HCT116 (cell line): ENCODE measurements at regions not wholly inside any gene's neighbourhood (a gene's known extent, or its start where the extent isn't known, plus 50 kb on each side); places are given as distances from the start of the nearest gene placed in this dataset.

Experiments used
- ATAC-seq: fragments of 200-7000 bp; cut with Tn5 transposase; 2 replicates; pipeline ENCODE4 v1.9.1; 2020; ENCODE audit warnings: mild to moderate bottlenecking, moderate library complexity
- BruUV-seq: library from RNA; stranded (reverse); fragments of 400-500 nt; replicated peaks from 2 replicates; lab custom pipeline; 2021; lab: Mats Ljungman, UMichigan
- CTCF ChIA-PET: fragments of 300-600 bp; sonication (Branson Sonifier 250); formaldehyde crosslinking; loops from one replicate; lab custom pipeline; 2021; ENCODE audit warnings: antibody characterized with exemption; lab: Charles Lee
- POLR2A ChIA-PET: fragments of 300-600, 350-600 bp; sonication (Branson Sonifier 250); formaldehyde crosslinking; loops from one replicate; lab custom pipeline; 2021; ENCODE audit warnings: antibody characterized with exemption; lab: Charles Lee
- RAD21 ChIA-PET, 2 experiments: fragments of 300-600 bp; sonication (Branson Sonifier 250); formaldehyde crosslinking; loops; one replicate each; lab custom pipeline; 2023; ENCODE audit warnings: low total read pairs in 2 of 2; ENCODE audit not compliant: uncharacterized antibody in 2 of 2, unreplicated experiment in 2 of 2, low non-redundant PET in 1 of 2; lab: Charles Lee
- DNase-seq: peaks from one replicate; pipeline ENCODE4 v3.0.0-alpha.2; 2010; ENCODE audit warnings: low read depth, low spot score
- H2AFZ ChIP-seq: fragments of 200-600 bp; shearing (Covaris generic), sonication (generic); 2 replicates; pipeline ENCODE4 v1.6.1; 2017; ENCODE audit warnings: low read depth, mixed run types, mixed read lengths, antibody characterized with exemption, low read length; ENCODE audit not compliant: poor library complexity, severe bottlenecking
- H3K27ac ChIP-seq: 2 replicates; pipeline ENCODE4 v1.5.1; 2012; ENCODE audit warnings: low read depth, low read length
- H3K27me3 ChIP-seq: fragments of 200-600 bp; sonication (generic); 2 replicates; pipeline ENCODE4 v1.6.1; 2016; ENCODE audit warnings: mixed run types, low read length, mixed read lengths; ENCODE audit not compliant: insufficient read depth
- H3K36me3 ChIP-seq, 2 experiments: fragments of 200-500 bp in 1 of 2; fragments of 200-600 bp in 1 of 2; sonication (Bioruptor generic) in 1 of 2; sonication (generic) in 1 of 2; 2 replicates each; pipeline versions ENCODE4 v1.5.1 to v1.6.1; 2014 to 2016; ENCODE audit warnings: low read length in 2 of 2, inconsistent platforms in 1 of 2, mixed read lengths in 1 of 2, mixed run types in 1 of 2; ENCODE audit not compliant: insufficient read depth in 2 of 2, control insufficient read depth in 1 of 2
- H3K4me1 ChIP-seq, 2 experiments: fragments of 200-600 bp in 1 of 2; sonication (generic) in 1 of 2; 2 replicates each; pipeline versions ENCODE4 v1.5.1 to v1.6.1; 2012 to 2017; ENCODE audit warnings: low read length in 2 of 2, inconsistent platforms in 1 of 2, mild to moderate bottlenecking in 1 of 2, mixed read lengths in 1 of 2, mixed run types in 1 of 2, moderate library complexity in 1 of 2; ENCODE audit not compliant: insufficient read depth in 2 of 2, control insufficient read depth in 1 of 2
- H3K4me2 ChIP-seq: fragments of 200-600 bp; sonication (generic); 2 replicates; pipeline ENCODE4 v1.6.1; 2017; ENCODE audit warnings: mixed run types, low read length, mixed read lengths
- H3K4me3 ChIP-seq, 2 experiments: fragments of 200-600 bp in 1 of 2; sonication (generic) in 1 of 2; replicated peaks in 1 of 2; 2 replicates each; pipeline ENCODE4 v1.5.1; 2011 to 2016; ENCODE audit warnings: low read length in 2 of 2, control low read depth in 1 of 2, low read depth in 1 of 2, mild to moderate bottlenecking in 1 of 2, mixed read lengths in 1 of 2, mixed run types in 1 of 2
- H3K79me2 ChIP-seq: fragments of 200-600 bp; sonication (generic); 2 replicates; pipeline ENCODE4 v1.6.1; 2017; ENCODE audit warnings: mild to moderate bottlenecking, mixed run types, low read length, moderate library complexity, mixed read lengths; ENCODE audit not compliant: insufficient read depth
- H3K9ac ChIP-seq: fragments of 200-600 bp; sonication (generic); 2 replicates; pipeline ENCODE4 v1.6.1; 2016; ENCODE audit warnings: low read length, mixed read lengths
- H3K9me2 ChIP-seq: fragments of 200-600 bp; sonication (generic), shearing (Covaris generic); 2 replicates; pipeline ENCODE4 v1.6.1; 2017; ENCODE audit warnings: mixed run types, mild to moderate bottlenecking, moderate library complexity; ENCODE audit not compliant: insufficient read depth
- H3K9me3 ChIP-seq, 2 experiments: fragments of 200-500 bp in 1 of 2; fragments of 200-600 bp in 1 of 2; sonication (Bioruptor generic) in 1 of 2; sonication (generic) in 1 of 2; 2 replicates each; pipeline ENCODE4 v1.6.1; 2014 to 2017; ENCODE audit warnings: low read length in 2 of 2, mixed read lengths in 2 of 2, inconsistent platforms in 1 of 2, low read depth in 1 of 2, mild to moderate bottlenecking in 1 of 2, mixed run types in 1 of 2, moderate library complexity in 1 of 2; ENCODE audit not compliant: control insufficient read depth in 1 of 2, insufficient read depth in 1 of 2
- H4K20me1 ChIP-seq: fragments of 200-600 bp; sonication (generic), shearing (Covaris generic); 2 replicates; pipeline ENCODE4 v1.6.1; 2017; ENCODE audit warnings: mixed run types, mild to moderate bottlenecking, moderate library complexity; ENCODE audit not compliant: insufficient read depth
- EGR1 ChIP-seq: IDR thresholded peaks from 2 replicates; pipeline ENCODE4 v1.6.1; 2012; ENCODE audit warnings: low read depth
- EZH2phosphoT487 ChIP-seq: fragments of 200-600 bp; IDR thresholded peaks from 2 replicates; pipeline ENCODE4 v1.6.1; 2018; ENCODE audit warnings: antibody characterized with exemption, borderline replicate concordance
- FOSL1 ChIP-seq: IDR thresholded peaks from 2 replicates; pipeline ENCODE4 v1.6.1; 2012; ENCODE audit warnings: low read depth
- POLR2A ChIP-seq: IDR thresholded peaks from 2 replicates; pipeline ENCODE4 v1.7.0; 2011; ENCODE audit warnings: borderline replicate concordance; ENCODE audit not compliant: insufficient read depth, insufficient read length; ENCODE audit errors: extremely low read depth
- RAD21 ChIP-seq: IDR thresholded peaks from 2 replicates; pipeline ENCODE4 v1.6.1; 2012; ENCODE audit warnings: low read depth, mild to moderate bottlenecking
- SIN3A ChIP-seq: IDR thresholded peaks from 2 replicates; pipeline ENCODE4 v1.6.1; 2012; ENCODE audit warnings: low read depth
- SP1 ChIP-seq: IDR thresholded peaks from 2 replicates; pipeline ENCODE4 v1.6.1; 2012; ENCODE audit warnings: low read depth
- TCF7L2 ChIP-seq: IDR thresholded peaks from 2 replicates; pipeline ENCODE4 v1.7.0; 2011; ENCODE audit warnings: borderline replicate concordance, inconsistent platforms; ENCODE audit not compliant: insufficient read depth, insufficient read length; ENCODE audit errors: extremely low read depth
- YY1 ChIP-seq: IDR thresholded peaks from 2 replicates; pipeline ENCODE4 v1.6.1; 2011; ENCODE audit warnings: low read length, low read depth, moderate library complexity, mild to moderate bottlenecking; ENCODE audit not compliant: insufficient replicate concordance; ENCODE audit errors: extremely low read depth
- intact Hi-C: fragments of 100-400 bp; cut with micrococcal nuclease; formaldehyde crosslinking; loops from 2 replicates; pipeline ENCODE4 v1.10.0; 2022
- TF ChIP-seq, protein P1 (sequence below): IDR thresholded peaks from 2 replicates; pipeline ENCODE4 v1.6.1; 2012
- TF ChIP-seq, protein P2 (sequence below): IDR thresholded peaks from 2 replicates; pipeline ENCODE4 v1.6.1; 2012
- TF ChIP-seq, protein P3 (sequence below), 3 experiments: fragments of 200-600 bp in 1 of 3; sonication (generic) in 1 of 3; IDR thresholded peaks in 2 of 3; conservative IDR thresholded peaks in 1 of 3; 2 replicates each; pipeline ENCODE4 v1.5.1; 2012 to 2017; ENCODE audit warnings: low read depth in 2 of 3, low read length in 2 of 3, antibody characterized with exemption in 1 of 3, borderline replicate concordance in 1 of 3, control low read depth in 1 of 3, mild to moderate bottlenecking in 1 of 3, mixed read lengths in 1 of 3, mixed run types in 1 of 3, moderate library complexity in 1 of 3; ENCODE audit not compliant: insufficient read depth in 1 of 3
- TF ChIP-seq, protein P4 (sequence below): IDR thresholded peaks from 2 replicates; pipeline ENCODE4 v1.6.1; 2011; ENCODE audit warnings: mild to moderate bottlenecking, low read length, moderate library complexity; ENCODE audit not compliant: insufficient replicate concordance; ENCODE audit errors: extremely low read depth

DNA sequence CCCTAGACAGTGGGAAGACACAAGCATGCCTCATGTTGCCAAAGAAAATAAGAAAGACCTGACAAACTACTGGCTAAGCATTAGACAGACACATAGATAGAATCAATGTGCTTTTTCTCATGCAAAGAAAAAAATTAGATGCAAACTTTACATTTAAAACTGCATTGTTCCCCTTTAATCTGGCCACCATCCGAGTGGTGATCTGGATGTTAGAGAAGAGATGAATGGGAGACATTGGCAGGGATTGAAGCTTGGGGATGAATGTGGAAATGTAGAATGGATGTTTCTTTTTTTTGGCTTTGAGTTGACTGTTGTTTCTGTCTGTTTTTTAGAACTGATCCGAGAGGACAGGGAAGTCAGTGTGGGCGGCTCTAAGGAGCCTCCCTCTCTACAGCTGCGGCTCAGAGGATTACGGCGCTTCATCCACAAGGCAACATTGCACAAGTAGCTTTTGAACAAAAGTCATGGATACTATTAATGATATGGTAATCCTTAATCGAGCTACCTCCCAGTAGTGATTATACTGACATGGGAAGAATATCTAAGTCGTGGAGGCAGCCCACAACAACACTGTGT is 53.0 kb downstream of the HELT start:
- no peaks in the 10 kb centered on the region for H3K9me3 ChIP-seq
- intact Hi-C loops = no loop called here
- no peak overlapping the region for H3K27ac ChIP-seq
- no peaks in the 10 kb centered on the region for H3K36me3 ChIP-seq
- TF ChIP-seq RAD21 = no peak
- no peak for TF ChIP-seq EZH2phosphoT487
- TF ChIP-seq, protein P1, sequence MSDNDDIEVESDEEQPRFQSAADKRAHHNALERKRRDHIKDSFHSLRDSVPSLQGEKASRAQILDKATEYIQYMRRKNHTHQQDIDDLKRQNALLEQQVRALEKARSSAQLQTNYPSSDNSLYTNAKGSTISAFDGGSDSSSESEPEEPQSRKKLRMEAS = no peak
- no peak for TF ChIP-seq FOSL1
- TF ChIP-seq, protein P2, sequence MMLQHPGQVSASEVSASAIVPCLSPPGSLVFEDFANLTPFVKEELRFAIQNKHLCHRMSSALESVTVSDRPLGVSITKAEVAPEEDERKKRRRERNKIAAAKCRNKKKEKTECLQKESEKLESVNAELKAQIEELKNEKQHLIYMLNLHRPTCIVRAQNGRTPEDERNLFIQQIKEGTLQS = no peak
- TF ChIP-seq, protein P3, sequence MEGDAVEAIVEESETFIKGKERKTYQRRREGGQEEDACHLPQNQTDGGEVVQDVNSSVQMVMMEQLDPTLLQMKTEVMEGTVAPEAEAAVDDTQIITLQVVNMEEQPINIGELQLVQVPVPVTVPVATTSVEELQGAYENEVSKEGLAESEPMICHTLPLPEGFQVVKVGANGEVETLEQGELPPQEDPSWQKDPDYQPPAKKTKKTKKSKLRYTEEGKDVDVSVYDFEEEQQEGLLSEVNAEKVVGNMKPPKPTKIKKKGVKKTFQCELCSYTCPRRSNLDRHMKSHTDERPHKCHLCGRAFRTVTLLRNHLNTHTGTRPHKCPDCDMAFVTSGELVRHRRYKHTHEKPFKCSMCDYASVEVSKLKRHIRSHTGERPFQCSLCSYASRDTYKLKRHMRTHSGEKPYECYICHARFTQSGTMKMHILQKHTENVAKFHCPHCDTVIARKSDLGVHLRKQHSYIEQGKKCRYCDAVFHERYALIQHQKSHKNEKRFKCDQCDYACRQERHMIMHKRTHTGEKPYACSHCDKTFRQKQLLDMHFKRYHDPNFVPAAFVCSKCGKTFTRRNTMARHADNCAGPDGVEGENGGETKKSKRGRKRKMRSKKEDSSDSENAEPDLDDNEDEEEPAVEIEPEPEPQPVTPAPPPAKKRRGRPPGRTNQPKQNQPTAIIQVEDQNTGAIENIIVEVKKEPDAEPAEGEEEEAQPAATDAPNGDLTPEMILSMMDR (IDR thresholded peaks at IDR 0.05 in 2 of 3, conservative IDR thresholded peaks at IDR 0.05 in 1 of 3; ENCODE audit: borderline replicate concordance in 1 of 3, insufficient read depth in 1 of 3, low read depth in 2 of 3, low read length in 2 of 3) = no peak
- TF ChIP-seq SP1 = no peak
- TF ChIP-seq SIN3A = no peak
- TF ChIP-seq EGR1 = no peak
- no peak for TF ChIP-seq TCF7L2
- TF ChIP-seq, protein P4, sequence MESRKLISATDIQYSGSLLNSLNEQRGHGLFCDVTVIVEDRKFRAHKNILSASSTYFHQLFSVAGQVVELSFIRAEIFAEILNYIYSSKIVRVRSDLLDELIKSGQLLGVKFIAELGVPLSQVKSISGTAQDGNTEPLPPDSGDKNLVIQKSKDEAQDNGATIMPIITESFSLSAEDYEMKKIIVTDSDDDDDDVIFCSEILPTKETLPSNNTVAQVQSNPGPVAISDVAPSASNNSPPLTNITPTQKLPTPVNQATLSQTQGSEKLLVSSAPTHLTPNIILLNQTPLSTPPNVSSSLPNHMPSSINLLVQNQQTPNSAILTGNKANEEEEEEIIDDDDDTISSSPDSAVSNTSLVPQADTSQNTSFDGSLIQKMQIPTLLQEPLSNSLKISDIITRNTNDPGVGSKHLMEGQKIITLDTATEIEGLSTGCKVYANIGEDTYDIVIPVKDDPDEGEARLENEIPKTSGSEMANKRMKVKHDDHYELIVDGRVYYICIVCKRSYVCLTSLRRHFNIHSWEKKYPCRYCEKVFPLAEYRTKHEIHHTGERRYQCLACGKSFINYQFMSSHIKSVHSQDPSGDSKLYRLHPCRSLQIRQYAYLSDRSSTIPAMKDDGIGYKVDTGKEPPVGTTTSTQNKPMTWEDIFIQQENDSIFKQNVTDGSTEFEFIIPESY = no peak
- no peak for TF ChIP-seq POLR2A
- no peak for TF ChIP-seq YY1
- ATAC-seq (no peak), DNase-seq (no peak)
- no peaks in the 10 kb centered on the region for H3K9me2 ChIP-seq
- no TSS peak for BruUV-seq
- no peaks in the 10 kb centered on the region for H3K4me1 ChIP-seq
- ChIA-PET RAD21 (no interaction called here), POLR2A (no interaction called here), CTCF (interaction anchor here (0.9 kb wide), 1 partner anchor 25 kb away, joined by 3 read pairs; no protein-coding TSS in a partner anchor)
- H3K4me2 ChIP-seq = no peak overlapping the region
- no peaks in the 10 kb centered on the region for H3K27me3 ChIP-seq
- H4K20me1 ChIP-seq = no peaks in the 10 kb centered on the region
- no peak overlapping the region for H2AFZ ChIP-seq
- no peaks in the 10 kb centered on the region for H3K79me2 ChIP-seq
- H3K9ac ChIP-seq = no peak overlapping the region
- no peak overlapping the region for H3K4me3 ChIP-seq
